ENCODE measurements at regions not wholly inside any gene's neighbourhood (a gene's known extent, or its start where the extent isn't known, plus 50 kb on each side); places are given as distances from the start of the nearest gene placed in this dataset.

GRCh38 chr13:78413887-78414553, 189.3 kb downstream of the POU4F1 start:
- peaks cover 5% of the 10 kb centered on the region for H3K27me3 Mint-ChIP-seq (ENCODE audit: low read depth)
- intact Hi-C loops (cut with micrococcal nuclease), result no loop called here
- no peak overlapping the region for H3K4me3 Mint-ChIP-seq
- no peak for DNase-seq
- H3K36me3 Mint-ChIP-seq (ENCODE audit: low read depth), result no peaks in the 10 kb centered on the region
- CTCF ChIA-PET, result no interaction called here
- no peaks in the 10 kb centered on the region for H3K4me1 Mint-ChIP-seq (ENCODE audit: low read depth)
- H3K9me3 Mint-ChIP-seq, result no peaks in the 10 kb centered on the region
- no peak overlapping the region for H3K27ac Mint-ChIP-seq

GRCh38 chr13:78410847-78411246, 192.5 kb downstream of the POU4F1 start:
- H3K27ac Mint-ChIP-seq, result no peak overlapping the region
- H3K4me3 Mint-ChIP-seq, result no peak overlapping the region
- no peaks in the 10 kb centered on the region for H3K4me1 Mint-ChIP-seq (ENCODE audit: low read depth)
- no peak for DNase-seq
- H3K36me3 Mint-ChIP-seq (ENCODE audit: low read depth), result no peaks in the 10 kb centered on the region
- peaks cover 5% of the 10 kb centered on the region for H3K27me3 Mint-ChIP-seq (ENCODE audit: low read depth)
- CTCF ChIA-PET, result no interaction called here
- H3K9me3 Mint-ChIP-seq, result no peaks in the 10 kb centered on the region
- intact Hi-C loops (cut with micrococcal nuclease), result no loop called here

GRCh38 chr13:78410164-78410563, 193.2 kb downstream of the POU4F1 start:
- no peak for DNase-seq
- H3K27ac Mint-ChIP-seq, result no peak overlapping the region
- CTCF ChIA-PET, result no interaction called here

GRCh38 chr13:78409172-78409571, 194.2 kb downstream of the POU4F1 start:
- no peaks in the 10 kb centered on the region for H3K4me1 Mint-ChIP-seq (ENCODE audit: low read depth)
- H3K36me3 Mint-ChIP-seq (ENCODE audit: low read depth), result no peaks in the 10 kb centered on the region
- intact Hi-C loops (cut with micrococcal nuclease), result no loop called here
- CTCF ChIA-PET, result no interaction called here
- H3K9me3 Mint-ChIP-seq, result no peaks in the 10 kb centered on the region
- peaks cover 7% of the 10 kb centered on the region for H3K27me3 Mint-ChIP-seq (ENCODE audit: low read depth)
- DNase-seq, result no peak
- no peak overlapping the region for H3K4me3 Mint-ChIP-seq
- no peak overlapping the region for H3K27ac Mint-ChIP-seq

More at GRCh38 chr13:78410164-78410563, 193.2 kb downstream of the POU4F1 start:
- Mint-ChIP-seq H3K27me3 (ENCODE audit: low read depth) (peaks cover 3% of the 10 kb centered on the region), H3K36me3 (ENCODE audit: low read depth) (no peaks in the 10 kb centered on the region), H3K4me3 (no peak overlapping the region), H3K9me3 (no peaks in the 10 kb centered on the region), H3K4me1 (ENCODE audit: low read depth) (no peaks in the 10 kb centered on the region)
- intact Hi-C loops (cut with micrococcal nuclease), result no loop called here

- intact Hi-C loops (cut with micrococcal nuclease), result no loop called here
- Mint-ChIP-seq H3K4me3 (no peak overlapping the region), H3K27me3 (ENCODE audit: low read depth) (peaks cover 7% of the 10 kb centered on the region), H3K4me1 (ENCODE audit: low read depth) (no peaks in the 10 kb centered on the region), H3K9me3 (no peaks in the 10 kb centered on the region), H3K36me3 (ENCODE audit: low read depth) (no peaks in the 10 kb centered on the region), H3K27ac (no peak overlapping the region)
- DNase-seq, result no peak
- CTCF ChIA-PET, result interaction anchor here (0.8 kb wide), 1 partner anchor 15 kb away, joined by 3 read pairs; no protein-coding TSS in a partner anchor
Observed at GRCh38 chr13:78404846-78405360, 198.4 kb downstream of the POU4F1 start.

GRCh38 chr13:78402708-78403400, 200.5 kb downstream of the POU4F1 start:
- Mint-ChIP-seq H3K9me3 (no peaks in the 10 kb centered on the region), H3K36me3 (ENCODE audit: low read depth) (no peaks in the 10 kb centered on the region), H3K4me1 (ENCODE audit: low read depth) (no peaks in the 10 kb centered on the region), H3K27ac (no peak overlapping the region), H3K27me3 (ENCODE audit: low read depth) (peaks cover 7% of the 10 kb centered on the region), H3K4me3 (no peak overlapping the region)
- CTCF ChIA-PET, result no interaction called here
- no peak for DNase-seq
- intact Hi-C loops (cut with micrococcal nuclease), result no loop called here

GRCh38 chr13:78401873-78402707, 201.3 kb downstream of the POU4F1 start:
- intact Hi-C loops (cut with micrococcal nuclease), result no loop called here
- H3K4me1 Mint-ChIP-seq (ENCODE audit: low read depth), result no peaks in the 10 kb centered on the region
- no peak for DNase-seq
- CTCF ChIA-PET, result no interaction called here
- H3K27me3 Mint-ChIP-seq (ENCODE audit: low read depth), result peaks cover 7% of the 10 kb centered on the region
- no peak overlapping the region for H3K27ac Mint-ChIP-seq
- H3K4me3 Mint-ChIP-seq, result no peak overlapping the region
- H3K9me3 Mint-ChIP-seq, result no peaks in the 10 kb centered on the region
- H3K36me3 Mint-ChIP-seq (ENCODE audit: low read depth), result no peaks in the 10 kb centered on the region

- no peak overlapping the region for H3K4me3 Mint-ChIP-seq
- no peaks in the 10 kb centered on the region for H3K9me3 Mint-ChIP-seq
- intact Hi-C loops (cut with micrococcal nuclease), result no loop called here
- no peaks in the 10 kb centered on the region for H3K4me1 Mint-ChIP-seq (ENCODE audit: low read depth)
- H3K36me3 Mint-ChIP-seq (ENCODE audit: low read depth), result no peaks in the 10 kb centered on the region
- no peak for DNase-seq
- H3K27ac Mint-ChIP-seq, result no peak overlapping the region
- H3K27me3 Mint-ChIP-seq (ENCODE audit: low read depth), result peaks cover 2% of the 10 kb centered on the region
- CTCF ChIA-PET, result no interaction called here
Observed at GRCh38 chr13:78398743-78399410, 204.5 kb downstream of the POU4F1 start.

- intact Hi-C loops (cut with micrococcal nuclease), result no loop called here
- CTCF ChIA-PET, result no interaction called here
- no peak for DNase-seq
- H3K4me1 Mint-ChIP-seq (ENCODE audit: low read depth), result no peaks in the 10 kb centered on the region
- no peak overlapping the region for H3K27ac Mint-ChIP-seq
- no peaks in the 10 kb centered on the region for H3K9me3 Mint-ChIP-seq
- peaks cover 4% of the 10 kb centered on the region for H3K27me3 Mint-ChIP-seq (ENCODE audit: low read depth)
- no peak overlapping the region for H3K4me3 Mint-ChIP-seq
- no peaks in the 10 kb centered on the region for H3K36me3 Mint-ChIP-seq (ENCODE audit: low read depth)
Observed at GRCh38 chr13:78393286-78394142, 209.8 kb downstream of the POU4F1 start.

- Mint-ChIP-seq H3K36me3 (ENCODE audit: low read depth) (no peaks in the 10 kb centered on the region), H3K27ac (no peak overlapping the region)
- CTCF ChIA-PET, result no interaction called here
Observed at GRCh38 chr13:78383899-78384298, 219.5 kb downstream of the POU4F1 start.

GRCh38 chr13:78383071-78383484, 220.3 kb downstream of the POU4F1 start:
- Mint-ChIP-seq H3K27ac (no peak overlapping the region), H3K36me3 (ENCODE audit: low read depth) (no peaks in the 10 kb centered on the region), H3K27me3 (ENCODE audit: low read depth) (peaks cover 5% of the 10 kb centered on the region), H3K9me3 (no peaks in the 10 kb centered on the region), H3K4me3 (no peak overlapping the region), H3K4me1 (ENCODE audit: low read depth) (no peaks in the 10 kb centered on the region)
- intact Hi-C loops (cut with micrococcal nuclease), result no loop called here
- no peak for DNase-seq
- CTCF ChIA-PET, result no interaction called here

More at GRCh38 chr13:78383899-78384298, 219.5 kb downstream of the POU4F1 start:
- intact Hi-C loops (cut with micrococcal nuclease), result no loop called here
- Mint-ChIP-seq H3K4me3 (no peak overlapping the region), H3K9me3 (no peaks in the 10 kb centered on the region), H3K27me3 (ENCODE audit: low read depth) (peaks cover 7% of the 10 kb centered on the region), H3K4me1 (ENCODE audit: low read depth) (no peaks in the 10 kb centered on the region)
- DNase-seq, result no peak

Data from activated naive CD4-positive, alpha-beta T cell treated with anti-CD3 and anti-CD28 coated beads for 36 hours (primary cell).